ENCODE measurements at regions not wholly inside any gene's neighbourhood (a gene's known extent, or its start where the extent isn't known, plus 50 kb on each side); places are given as distances from the start of the nearest gene placed in this dataset.

GRCh38 chr13:53821632-53822031 is 793.0 kb downstream of the OLFM4 start:
- DNase-seq (ENCODE audit: low spot score) (no peak), FAIRE-seq (no peak)

DNA sequence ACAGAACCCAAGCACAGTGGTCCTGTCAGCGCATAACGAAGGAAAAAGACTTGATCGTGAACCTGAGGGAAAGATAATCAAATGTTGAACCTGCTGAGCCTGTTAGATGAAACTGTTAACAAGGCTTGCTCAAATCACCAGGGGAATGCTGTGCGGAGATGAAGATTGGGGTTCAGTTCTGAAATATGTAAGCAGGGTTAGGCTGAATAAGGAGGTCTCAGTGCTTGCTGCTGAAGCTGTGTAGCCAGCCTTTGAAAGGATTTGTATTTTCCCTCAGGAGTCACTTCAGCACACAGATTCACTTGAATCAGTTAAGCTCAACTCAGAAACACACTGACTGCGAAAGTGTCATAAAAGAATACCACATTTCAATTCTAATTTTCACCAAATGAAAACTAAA is 793.5 kb downstream of the OLFM4 start:
- FAIRE-seq: no peak

DNA sequence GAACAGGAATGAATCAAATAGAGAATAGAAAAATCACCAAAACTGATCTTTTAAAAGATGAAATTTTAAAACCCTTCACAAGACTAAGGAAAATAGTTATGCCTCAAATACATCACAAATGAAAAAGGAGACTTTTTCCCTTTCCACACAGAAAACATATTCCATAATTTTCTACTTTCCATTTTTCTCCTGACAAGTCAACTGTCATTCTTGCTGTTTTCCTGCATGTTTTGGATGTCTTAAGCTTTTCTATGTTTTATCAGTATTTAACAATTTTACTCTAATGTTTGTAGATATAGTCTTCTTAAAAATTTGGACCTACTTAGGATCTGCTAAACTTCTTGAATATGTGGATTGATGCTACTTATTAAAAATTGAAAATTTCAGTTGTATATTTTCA is 810.8 kb downstream of the OLFM4 start:
- no peak for FAIRE-seq
- no peak for DNase-seq (ENCODE audit: low spot score)

More for the DNA sequence above, 793.5 kb downstream of the OLFM4 start:
- DNase-seq (ENCODE audit: low spot score): no peak

DNA sequence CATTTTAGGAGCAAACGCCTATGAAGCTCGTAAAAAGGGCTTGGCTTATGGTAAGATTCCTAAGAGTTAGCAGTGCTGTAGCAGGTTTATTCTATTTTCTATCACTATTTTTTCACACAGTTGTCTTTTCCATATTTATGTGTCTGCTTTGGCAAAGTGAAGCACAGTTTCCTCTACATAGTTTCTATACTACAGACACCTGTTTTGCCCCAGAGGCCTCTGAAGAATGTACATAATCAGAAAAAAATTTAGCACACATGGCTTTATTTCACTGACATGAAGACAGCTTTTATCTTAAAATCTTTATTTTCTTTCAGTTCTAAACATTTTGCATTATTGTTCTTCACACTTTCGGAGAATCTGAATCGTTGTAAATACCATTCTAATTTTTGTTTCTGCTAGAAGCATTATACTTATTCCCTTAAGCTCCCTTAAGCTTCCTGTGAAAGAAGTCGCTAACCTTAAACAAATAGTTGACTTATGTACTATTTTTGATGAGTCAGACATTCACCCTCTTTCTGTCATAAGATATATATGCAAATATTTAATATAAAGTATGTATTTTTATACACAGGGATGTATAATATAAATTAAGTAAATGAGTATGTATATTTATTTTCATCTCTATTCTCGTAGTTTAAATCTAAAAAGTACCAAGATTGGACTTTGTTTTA is 816.0 kb downstream of the OLFM4 start:
- no peak for DNase-seq (ENCODE audit: low spot score)
- FAIRE-seq: no peak

DNA sequence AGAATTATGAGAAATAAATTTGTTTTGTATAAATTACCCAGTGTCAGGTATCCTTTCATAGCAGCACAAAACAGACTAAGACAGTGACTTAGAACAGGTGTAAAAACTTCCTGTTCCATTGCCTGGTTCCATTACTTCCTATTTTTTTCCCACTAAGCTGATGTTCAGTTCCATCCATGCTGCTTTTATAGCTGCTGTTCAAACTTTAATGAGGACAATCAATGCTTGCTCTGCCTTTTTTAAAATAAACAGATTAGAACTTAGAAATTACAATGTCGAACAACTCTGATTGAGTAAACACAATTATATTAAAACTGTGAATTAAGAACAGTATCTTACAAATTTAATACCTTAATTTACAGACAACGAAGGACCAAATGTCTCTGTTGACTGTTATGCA is 818.9 kb downstream of the OLFM4 start:
- no peak for DNase-seq (ENCODE audit: low spot score)

DNA sequence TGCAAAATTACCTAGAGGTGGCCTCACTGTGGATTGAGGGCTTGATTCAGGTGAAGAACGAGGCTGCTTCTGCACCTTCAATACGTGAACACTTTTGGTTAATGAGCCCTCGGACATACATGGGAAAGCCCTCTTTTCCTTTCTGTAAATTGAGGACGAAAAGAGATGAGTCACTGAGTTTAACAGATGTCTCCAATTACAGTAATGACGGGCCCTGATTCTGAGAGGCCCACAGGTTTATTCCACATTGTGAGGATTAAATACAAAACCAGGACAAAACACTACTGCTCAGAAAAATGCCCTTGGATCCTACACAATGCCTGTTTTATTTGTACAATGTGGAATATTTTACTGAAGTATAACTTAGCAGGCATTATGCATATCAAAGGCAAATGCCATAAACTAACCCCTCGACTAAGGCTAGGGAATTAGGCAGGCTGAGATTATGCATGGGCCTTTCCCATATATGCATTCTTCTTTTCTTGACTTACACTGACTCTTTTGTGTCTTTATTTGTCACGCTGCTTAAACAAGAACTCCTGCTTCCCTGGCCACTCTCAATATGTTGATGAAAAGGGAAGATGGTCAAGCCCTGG is 819.9 kb downstream of the OLFM4 start:
- DNase-seq (ENCODE audit: low spot score): no peak

More for the DNA sequence above, 818.9 kb downstream of the OLFM4 start:
- no peak for FAIRE-seq

GRCh38 chr13:53854321-53854720 is 825.7 kb downstream of the OLFM4 start:
- no peak for FAIRE-seq
- no peak for DNase-seq (ENCODE audit: low spot score)

More for the DNA sequence above, 819.9 kb downstream of the OLFM4 start:
- no peak for FAIRE-seq

DNA sequence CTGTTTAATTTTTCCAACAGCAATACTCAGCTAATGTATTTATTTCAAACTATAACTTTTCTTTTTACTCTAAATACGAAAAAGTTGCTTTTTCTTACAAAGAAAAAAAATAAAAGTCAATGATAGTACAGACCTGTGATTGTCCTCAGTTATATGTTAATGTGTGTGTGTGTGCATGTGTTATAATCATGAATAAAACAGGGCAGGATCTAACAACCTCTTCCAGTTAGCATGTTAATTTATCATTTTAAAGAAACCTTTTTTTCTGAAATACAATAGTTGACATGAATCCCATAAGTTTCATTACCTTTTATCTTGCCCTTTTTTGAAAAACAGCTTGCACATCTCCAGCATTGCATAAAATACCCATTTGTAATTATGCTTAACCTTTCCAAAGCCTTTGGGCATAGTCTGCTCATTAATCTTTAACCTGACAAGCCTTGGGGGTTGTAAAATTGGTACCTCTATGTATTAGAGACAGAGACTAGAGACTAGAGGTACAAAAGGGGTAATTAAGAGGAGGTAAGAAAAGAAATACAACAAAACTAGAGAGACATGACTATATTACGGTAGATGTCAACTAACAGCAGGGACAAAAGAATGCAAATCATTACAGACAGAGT is 828.1 kb downstream of the OLFM4 start:
- FAIRE-seq: no peak
- DNase-seq (ENCODE audit: low spot score): no peak

DNA sequence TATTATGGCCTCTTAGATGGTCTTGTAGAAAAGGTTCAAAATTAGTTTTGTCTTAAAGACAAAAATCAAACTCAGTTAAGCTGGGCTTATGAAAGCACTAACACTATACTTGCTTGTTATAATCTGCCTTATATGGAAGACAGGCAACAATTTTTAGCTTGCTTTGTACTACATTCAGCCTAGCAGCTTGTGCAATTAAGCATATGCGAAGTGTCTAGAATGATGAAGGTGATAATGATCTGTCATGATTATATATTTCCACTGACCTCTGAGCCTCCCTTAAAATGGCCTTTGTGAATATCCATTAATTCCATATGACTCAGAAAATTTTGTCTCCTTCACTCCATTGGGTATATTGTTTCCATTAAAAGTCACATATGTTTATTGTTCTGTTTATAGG is 834.9 kb downstream of the OLFM4 start:
- DNase-seq (ENCODE audit: low spot score): no peak
- FAIRE-seq: no peak

- FAIRE-seq: no peak
These were observed 844.9 kb downstream of the OLFM4 start for GRCh38 chr13:53873558-53873957.

DNA sequence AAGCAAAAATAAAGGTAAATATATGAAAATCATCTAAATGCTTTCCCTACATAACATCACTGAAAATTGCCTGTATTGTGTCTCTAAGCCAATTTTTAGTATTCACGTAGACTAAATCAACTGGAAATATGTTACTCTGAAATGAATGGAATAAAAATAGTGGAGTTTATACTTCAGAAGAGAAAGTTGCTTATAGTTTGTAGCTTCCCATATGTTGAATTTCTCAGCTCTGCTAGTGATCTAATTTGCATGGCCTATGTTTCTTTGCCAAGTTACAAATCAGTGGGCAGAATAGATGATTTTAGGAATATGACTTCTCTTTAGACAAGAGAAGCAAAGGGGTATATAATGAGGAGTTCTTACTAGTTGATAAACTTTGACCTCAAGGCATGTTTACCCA is 850.2 kb downstream of the OLFM4 start:
- no peak for FAIRE-seq
- no peak for DNase-seq (ENCODE audit: low spot score)

More at GRCh38 chr13:53873558-53873957, 844.9 kb downstream of the OLFM4 start:
- DNase-seq (ENCODE audit: low spot score): no peak

DNA sequence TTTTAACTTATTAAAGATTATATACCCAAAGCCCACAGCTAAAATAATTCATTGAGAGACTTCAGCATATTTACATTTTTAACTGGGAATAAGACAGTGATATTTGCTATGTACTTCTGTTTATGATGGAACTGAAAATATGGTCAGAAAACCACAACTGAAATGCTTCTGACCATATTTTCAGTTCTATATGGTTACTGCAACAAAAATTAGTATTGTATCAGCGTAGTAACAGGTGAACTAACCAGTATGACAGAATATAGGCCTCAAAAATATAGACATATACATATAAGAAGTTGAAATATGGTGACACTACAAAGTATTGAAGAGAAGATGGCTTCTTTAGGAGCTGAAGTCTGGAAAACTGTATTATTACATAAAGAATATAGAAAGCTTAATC is 857.4 kb downstream of the OLFM4 start:
- no peak for DNase-seq (ENCODE audit: low spot score)
- no peak for FAIRE-seq

DNA sequence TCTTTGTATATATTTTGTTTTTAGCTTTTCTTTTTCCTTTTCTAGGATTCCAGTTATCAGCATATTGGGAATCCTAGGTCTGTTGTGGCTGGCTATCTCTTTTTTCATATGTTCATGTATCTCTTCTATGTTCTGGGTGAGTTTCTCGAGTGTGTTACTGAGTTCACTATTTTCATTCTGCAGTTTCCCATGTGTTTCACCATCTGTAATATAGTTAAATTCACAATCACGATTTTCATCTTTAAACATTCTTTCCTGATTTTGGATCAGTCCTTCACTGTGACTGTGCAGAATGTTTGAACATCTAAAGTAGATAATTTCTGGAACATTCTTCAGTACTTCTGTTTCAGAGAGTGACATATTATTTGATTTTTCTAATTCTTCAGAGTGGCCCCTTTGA is 862.1 kb downstream of the OLFM4 start:
- DNase-seq (ENCODE audit: low spot score): no peak
- no peak for FAIRE-seq

DNA sequence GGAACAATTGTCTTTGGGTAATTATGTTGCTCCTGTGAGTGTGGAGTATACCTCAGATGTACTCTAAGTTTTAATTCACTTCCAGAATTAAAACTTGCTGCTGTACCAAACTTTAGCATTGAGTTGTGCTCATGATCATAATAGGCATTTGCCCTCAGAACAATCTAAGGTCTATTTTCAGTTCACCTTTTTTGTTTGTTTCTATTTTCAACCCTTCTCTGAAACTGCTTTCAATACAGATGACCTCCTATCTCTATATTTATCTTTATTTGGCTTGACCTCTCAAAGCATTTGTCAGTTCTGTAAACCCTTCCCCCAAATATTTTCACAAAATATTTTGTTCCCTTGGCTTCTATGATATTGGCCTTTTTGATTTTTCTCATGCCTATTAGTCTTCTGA is 873.0 kb downstream of the OLFM4 start:
- FAIRE-seq (no peak), DNase-seq (ENCODE audit: low spot score) (no peak)

- DNase-seq (ENCODE audit: low spot score) (no peak), FAIRE-seq (no peak)
These were observed 879.3 kb downstream of the OLFM4 start for GRCh38 chr13:53907891-53908290.

DNA sequence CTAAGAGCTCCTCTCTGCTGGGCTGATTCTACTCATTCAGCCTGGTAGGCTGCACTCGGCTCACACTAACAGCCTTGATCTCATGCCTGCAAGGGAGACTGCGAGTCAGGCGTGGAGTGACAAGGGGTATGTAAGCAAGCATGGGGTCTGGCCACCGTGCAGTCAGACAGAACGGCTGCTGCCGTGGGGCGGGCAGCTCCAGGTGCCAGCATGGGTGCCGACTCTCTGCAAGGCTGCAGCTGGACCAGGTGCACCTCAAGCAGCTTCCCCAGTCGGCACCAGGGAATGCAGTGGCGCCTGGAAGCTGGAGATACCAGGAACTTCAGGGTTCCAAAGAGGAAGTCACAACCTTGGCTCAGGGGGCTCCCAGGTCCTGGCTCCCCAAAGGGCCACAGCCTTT is 892.3 kb downstream of the OLFM4 start:
- FAIRE-seq: no peak
- no peak for DNase-seq (ENCODE audit: low spot score)

- FAIRE-seq (no peak), DNase-seq (ENCODE audit: low spot score) (no peak)
These were observed 892.9 kb downstream of the OLFM4 start for GRCh38 chr13:53921473-53921872.

- FAIRE-seq (no peak), DNase-seq (ENCODE audit: low spot score) (no peak)
These were observed 913.1 kb downstream of the OLFM4 start for GRCh38 chr13:53941588-53942190.

GRCh38 chr13:53946500-53946899 is 917.9 kb downstream of the OLFM4 start:
- FAIRE-seq (no peak), DNase-seq (ENCODE audit: low spot score) (no peak)

GRCh38 chr13:53953183-53953582 is 924.6 kb downstream of the OLFM4 start:
- FAIRE-seq (no peak), DNase-seq (ENCODE audit: low spot score) (no peak)
